Spleen (tissue), 7 donors: ENCODE measurements at regions not wholly inside any gene's neighbourhood (a gene's known extent, or its start where the extent isn't known, plus 50 kb on each side); places are given as distances from the start of the nearest gene placed in this dataset.

Experiments
- CTCF ChIP-seq, 11 experiments: fragments of 200-600 bp in 7 of 11; fragments of 450-650 bp in 4 of 11; sonication (generic) in 4 of 11; IDR thresholded peaks in 8 of 11; conservative IDR thresholded peaks in 3 of 11; 1 replicate in 7 of 11; 2 replicates in 4 of 11; pipeline versions ENCODE4 v1.4.0 to v1.8.0; 2016 to 2021; ENCODE audit warnings: antibody characterized with exemption in 11 of 11, inconsistent platforms in 4 of 11, mild to moderate bottlenecking in 1 of 11
- POLR2A ChIP-seq, 3 donors: fragments of 450-650 bp; IDR thresholded peaks; one replicate each; pipeline ENCODE4 v1.5.1; 2017; ENCODE audit warnings: antibody characterized with exemption in 3 of 3, mild to moderate bottlenecking in 1 of 3
- donor health status: DM: no; HTN: no; CAD: no; lungs with moderate emphysema.
- donor health status: DM: no; HTN: no; CAD: no.
- donor health status: DM: no; HTN: no; CAD: no.

- TF ChIP-seq CTCF (IDR thresholded peaks at IDR 0.05 in 8 of 11, conservative IDR thresholded peaks at IDR 0.05 in 3 of 11) (no peak), POLR2A (IDR thresholded peaks at IDR 0.05) (no peak)
Observed at GRCh38 chr1:60431593-60431992, 358.0 kb upstream of the C1orf87 start.
